ENCODE measurements at regions not wholly inside any gene's neighbourhood (a gene's known extent, or its start where the extent isn't known, plus 50 kb on each side); places are given as distances from the start of the nearest gene placed in this dataset.

- H3K9me2 ChIP-seq (ENCODE audit: insufficient read depth, low read length): no peaks in the 10 kb centered on the region
- H3K9me3 ChIP-seq (ENCODE audit: low read length): no peaks in the 10 kb centered on the region
- no peaks in the 10 kb centered on the region for H3K4me1 ChIP-seq (ENCODE audit: insufficient read depth, low read length, poor library complexity, severe bottlenecking)
- POLR2A ChIA-PET: no interaction called here
- no peak for DNase-seq (ENCODE audit: low spot score)
- no peak for TF ChIP-seq EZH2phosphoT487 (IDR thresholded peaks at IDR 0.05; ENCODE audit: borderline replicate concordance, low read depth, low read length)
- TF ChIP-seq, protein P1, sequence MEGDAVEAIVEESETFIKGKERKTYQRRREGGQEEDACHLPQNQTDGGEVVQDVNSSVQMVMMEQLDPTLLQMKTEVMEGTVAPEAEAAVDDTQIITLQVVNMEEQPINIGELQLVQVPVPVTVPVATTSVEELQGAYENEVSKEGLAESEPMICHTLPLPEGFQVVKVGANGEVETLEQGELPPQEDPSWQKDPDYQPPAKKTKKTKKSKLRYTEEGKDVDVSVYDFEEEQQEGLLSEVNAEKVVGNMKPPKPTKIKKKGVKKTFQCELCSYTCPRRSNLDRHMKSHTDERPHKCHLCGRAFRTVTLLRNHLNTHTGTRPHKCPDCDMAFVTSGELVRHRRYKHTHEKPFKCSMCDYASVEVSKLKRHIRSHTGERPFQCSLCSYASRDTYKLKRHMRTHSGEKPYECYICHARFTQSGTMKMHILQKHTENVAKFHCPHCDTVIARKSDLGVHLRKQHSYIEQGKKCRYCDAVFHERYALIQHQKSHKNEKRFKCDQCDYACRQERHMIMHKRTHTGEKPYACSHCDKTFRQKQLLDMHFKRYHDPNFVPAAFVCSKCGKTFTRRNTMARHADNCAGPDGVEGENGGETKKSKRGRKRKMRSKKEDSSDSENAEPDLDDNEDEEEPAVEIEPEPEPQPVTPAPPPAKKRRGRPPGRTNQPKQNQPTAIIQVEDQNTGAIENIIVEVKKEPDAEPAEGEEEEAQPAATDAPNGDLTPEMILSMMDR (conservative IDR thresholded peaks at IDR 0.05; ENCODE audit: low read length): no peak
- intact Hi-C loops (cut with micrococcal nuclease; ENCODE audit: unreplicated experiment): no loop called here
- no TSS peak for BruUV-seq (replicated peaks)
- no peaks in the 10 kb centered on the region for H3K36me3 ChIP-seq (ENCODE audit: insufficient read depth, low read length)
- CTCF ChIA-PET (ENCODE audit: unreplicated experiment): no interaction called here
- H3K79me2 ChIP-seq (ENCODE audit: insufficient read depth, low read depth, low read length): no peaks in the 10 kb centered on the region
- H3K4me2 ChIP-seq (ENCODE audit: low read length): no peak overlapping the region
- no peak overlapping the region for H3K4me3 ChIP-seq (ENCODE audit: low read depth, low read length, poor library complexity, severe bottlenecking)
- H2AFZ ChIP-seq (ENCODE audit: low read length): no peak overlapping the region
- H3K27ac ChIP-seq (ENCODE audit: low read depth, low read length, poor library complexity, severe bottlenecking): no peak overlapping the region
- no peaks in the 10 kb centered on the region for H4K20me1 ChIP-seq (ENCODE audit: insufficient read depth, low read length)
Observed at GRCh38 chr19:31413353-31413752, 64.1 kb upstream of the TSHZ3 start.

DNA sequence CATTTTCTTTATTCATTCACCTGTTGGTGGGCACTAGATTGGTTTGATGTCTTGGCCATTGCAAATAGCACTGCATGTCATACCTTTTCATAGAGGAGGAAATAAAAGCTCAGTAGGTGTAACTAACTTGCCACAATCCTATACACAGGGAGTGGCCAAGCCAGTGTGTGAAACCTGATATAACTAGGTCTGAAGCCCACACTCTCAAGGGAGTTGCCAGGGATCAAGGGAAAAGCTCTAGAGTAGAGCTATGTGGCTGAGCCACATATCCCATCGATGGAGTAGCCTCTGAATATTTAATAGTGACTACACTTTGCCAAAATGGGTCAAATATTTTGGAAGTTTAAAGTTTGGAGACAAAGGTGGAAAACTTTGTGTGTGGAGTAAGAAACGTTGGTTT, 66.1 kb upstream of the TSHZ3 start:
- no peaks in the 10 kb centered on the region for H3K9me2 ChIP-seq (ENCODE audit: insufficient read depth, low read length)
- no peak overlapping the region for H3K4me3 ChIP-seq (ENCODE audit: low read depth, low read length, poor library complexity, severe bottlenecking)
- no peaks in the 10 kb centered on the region for H3K79me2 ChIP-seq (ENCODE audit: insufficient read depth, low read depth, low read length)
- H3K36me3 ChIP-seq (ENCODE audit: insufficient read depth, low read length): no peaks in the 10 kb centered on the region
- H3K4me2 ChIP-seq (ENCODE audit: low read length): no peak overlapping the region
- DNase-seq (ENCODE audit: low spot score): no peak
- no TSS peak for BruUV-seq (replicated peaks)
- CTCF ChIA-PET (ENCODE audit: unreplicated experiment): no interaction called here
- intact Hi-C loops (cut with micrococcal nuclease; ENCODE audit: unreplicated experiment): no loop called here
- no peaks in the 10 kb centered on the region for H3K4me1 ChIP-seq (ENCODE audit: insufficient read depth, low read length, poor library complexity, severe bottlenecking)
- no peak overlapping the region for H2AFZ ChIP-seq (ENCODE audit: low read length)
- TF ChIP-seq, protein P1 (conservative IDR thresholded peaks at IDR 0.05; ENCODE audit: low read length): no peak
- no peak for TF ChIP-seq EZH2phosphoT487 (IDR thresholded peaks at IDR 0.05; ENCODE audit: borderline replicate concordance, low read depth, low read length)
- H3K9me3 ChIP-seq (ENCODE audit: low read length): no peaks in the 10 kb centered on the region
- no peaks in the 10 kb centered on the region for H4K20me1 ChIP-seq (ENCODE audit: insufficient read depth, low read length)
- H3K27ac ChIP-seq (ENCODE audit: low read depth, low read length, poor library complexity, severe bottlenecking): no peak overlapping the region
- POLR2A ChIA-PET: no interaction called here

- no peak overlapping the region for H3K27ac ChIP-seq (ENCODE audit: low read depth, low read length, poor library complexity, severe bottlenecking)
- H3K9me3 ChIP-seq (ENCODE audit: low read length): no peaks in the 10 kb centered on the region
- no peak for DNase-seq (ENCODE audit: low spot score)
- H3K79me2 ChIP-seq (ENCODE audit: insufficient read depth, low read depth, low read length): no peaks in the 10 kb centered on the region
- BruUV-seq (replicated peaks): no TSS peak
- H4K20me1 ChIP-seq (ENCODE audit: insufficient read depth, low read length): no peaks in the 10 kb centered on the region
- no peaks in the 10 kb centered on the region for H3K36me3 ChIP-seq (ENCODE audit: insufficient read depth, low read length)
- intact Hi-C loops (cut with micrococcal nuclease; ENCODE audit: unreplicated experiment): no loop called here
- no peak overlapping the region for H3K4me3 ChIP-seq (ENCODE audit: low read depth, low read length, poor library complexity, severe bottlenecking)
- H2AFZ ChIP-seq (ENCODE audit: low read length): no peak overlapping the region
- H3K4me2 ChIP-seq (ENCODE audit: low read length): no peak overlapping the region
- H3K9me2 ChIP-seq (ENCODE audit: insufficient read depth, low read length): no peaks in the 10 kb centered on the region
- ChIA-PET POLR2A (no interaction called here), CTCF (ENCODE audit: unreplicated experiment) (no interaction called here)
- TF ChIP-seq, protein P1 (conservative IDR thresholded peaks at IDR 0.05; ENCODE audit: low read length): no peak
- TF ChIP-seq EZH2phosphoT487 (IDR thresholded peaks at IDR 0.05; ENCODE audit: borderline replicate concordance, low read depth, low read length): no peak
- H3K4me1 ChIP-seq (ENCODE audit: insufficient read depth, low read length, poor library complexity, severe bottlenecking): no peaks in the 10 kb centered on the region
Observed at GRCh38 chr19:31416548-31416947, 67.3 kb upstream of the TSHZ3 start.
